K562 (cell line): ENCODE measurements at regions not wholly inside any gene's neighbourhood (a gene's known extent, or its start where the extent isn't known, plus 50 kb on each side); places are given as distances from the start of the nearest gene placed in this dataset.
A peak's percentile ranks its signal among the peaks of the same experiment; 100 is the strongest.

Source experiments
- CBX1 ChIP-seq: sonication (generic); IDR thresholded peaks from 2 replicates; pipeline ENCODE4 v1.6.1; 2016; ENCODE audit warnings: antibody characterized with exemption, low read depth, mild to moderate bottlenecking
- ETS2 ChIP-seq: IDR thresholded peaks from 2 replicates; pipeline ENCODE4 v1.6.1; 2016; ENCODE audit warnings: borderline replicate concordance, missing genetic modification characterization, mild to moderate bottlenecking, moderate library complexity, missing compliant biosample characterization; ENCODE audit not compliant: poor library complexity, severe bottlenecking
- ETV6 ChIP-seq, 3 experiments: fragments of 150-350 bp in 1 of 3; sonication (generic) in 1 of 3; formaldehyde crosslinking in 1 of 3; IDR thresholded peaks; 2 replicates each; pipeline versions ENCODE4 v1.6.1 to v1.8.0; 2014 to 2022; ENCODE audit warnings: borderline replicate concordance in 2 of 3, low read depth in 2 of 3, antibody characterized with exemption in 1 of 3, low read length in 1 of 3, mild to moderate bottlenecking in 1 of 3, missing genetic modification reagents in 1 of 3
- GTF2F1 ChIP-seq: IDR thresholded peaks from 2 replicates; pipeline ENCODE4 v1.6.1; 2011; ENCODE audit warnings: low read depth, low read length, improper control_type of control experiment
- HDAC2 ChIP-seq: fragments of 450-650 bp; IDR thresholded peaks from 2 replicates; pipeline ENCODE4 v1.6.1; 2016; ENCODE audit warnings: mild to moderate bottlenecking
- JUNB ChIP-seq: fragments of 450-650 bp; formaldehyde crosslinking; conservative IDR thresholded peaks from 2 replicates; pipeline ENCODE4 v1.4.0; 2020; ENCODE audit warnings: mild to moderate bottlenecking
- MYC ChIP-seq, 2 experiments: fragments of 250-450 bp in 1 of 2; sonication (Bioruptor Pico) in 1 of 2; IDR thresholded peaks; 2 replicates each; pipeline versions ENCODE4 v1.5.1 to v1.6.1; 2012 to 2021; ENCODE audit warnings: low read depth in 2 of 2, borderline replicate concordance in 1 of 2, improper control_type of control experiment in 1 of 2, low read length in 1 of 2, mild to moderate bottlenecking in 1 of 2, moderate library complexity in 1 of 2
- OTX1 ChIP-seq: fragments of 450-650 bp; formaldehyde crosslinking; IDR thresholded peaks from 2 replicates; pipeline ENCODE4 v1.4.0; 2022; ENCODE audit warnings: mild to moderate bottlenecking
- PHB2 ChIP-seq: fragments of 450-650 bp; IDR thresholded peaks from 2 replicates; pipeline ENCODE4 v1.6.1; 2017; ENCODE audit warnings: low read depth
- RAD21 ChIP-seq, 2 experiments: fragments of 250-450 bp in 1 of 2; fragments of 450-650 bp in 1 of 2; sonication (Bioruptor Pico) in 1 of 2; formaldehyde crosslinking in 1 of 2; IDR thresholded peaks in 1 of 2; conservative IDR thresholded peaks in 1 of 2; 2 replicates each; pipeline versions ENCODE4 v1.4.0 to v1.8.0; 2020 to 2022; ENCODE audit warnings: mild to moderate bottlenecking in 2 of 2, moderate library complexity in 1 of 2
- RAD51 ChIP-seq: fragments of 450-650 bp; IDR thresholded peaks from 2 replicates; pipeline ENCODE4 v1.7.1; 2016; ENCODE audit warnings: low read depth, mild to moderate bottlenecking, borderline replicate concordance
- SMARCA5 ChIP-seq: fragments of 450-650 bp; IDR thresholded peaks from 2 replicates; pipeline ENCODE4 v1.6.1; 2016
- TCF7 ChIP-seq: sonication (generic); IDR thresholded peaks from 2 replicates; pipeline ENCODE4 v1.6.1; 2016; ENCODE audit warnings: antibody characterized with exemption, borderline replicate concordance
- TSC22D4 ChIP-seq: fragments of 450-650 bp; IDR thresholded peaks from 2 replicates; pipeline ENCODE4 v1.6.1; 2016; ENCODE audit warnings: missing genetic modification characterization, missing biosample characterization, control low read depth
- YBX1 ChIP-seq: fragments of 450-650 bp; IDR thresholded peaks from 2 replicates; pipeline ENCODE4 v1.7.1; 2016; ENCODE audit warnings: mild to moderate bottlenecking
- TF ChIP-seq, protein P1 (sequence below): fragments of 250-450 bp; sonication (Bioruptor Pico); IDR thresholded peaks from 2 replicates; pipeline ENCODE4 v1.8.0; 2022; ENCODE audit warnings: inconsistent platforms, mild to moderate bottlenecking, moderate library complexity, borderline replicate concordance
- TF ChIP-seq, protein P2 (sequence below): IDR thresholded peaks from 3 replicates; pipeline ENCODE4 v1.6.1; 2011; ENCODE audit warnings: borderline replicate concordance, mild to moderate bottlenecking, moderate library complexity; ENCODE audit not compliant: insufficient read length; ENCODE audit errors: extremely low read depth

DNA sequence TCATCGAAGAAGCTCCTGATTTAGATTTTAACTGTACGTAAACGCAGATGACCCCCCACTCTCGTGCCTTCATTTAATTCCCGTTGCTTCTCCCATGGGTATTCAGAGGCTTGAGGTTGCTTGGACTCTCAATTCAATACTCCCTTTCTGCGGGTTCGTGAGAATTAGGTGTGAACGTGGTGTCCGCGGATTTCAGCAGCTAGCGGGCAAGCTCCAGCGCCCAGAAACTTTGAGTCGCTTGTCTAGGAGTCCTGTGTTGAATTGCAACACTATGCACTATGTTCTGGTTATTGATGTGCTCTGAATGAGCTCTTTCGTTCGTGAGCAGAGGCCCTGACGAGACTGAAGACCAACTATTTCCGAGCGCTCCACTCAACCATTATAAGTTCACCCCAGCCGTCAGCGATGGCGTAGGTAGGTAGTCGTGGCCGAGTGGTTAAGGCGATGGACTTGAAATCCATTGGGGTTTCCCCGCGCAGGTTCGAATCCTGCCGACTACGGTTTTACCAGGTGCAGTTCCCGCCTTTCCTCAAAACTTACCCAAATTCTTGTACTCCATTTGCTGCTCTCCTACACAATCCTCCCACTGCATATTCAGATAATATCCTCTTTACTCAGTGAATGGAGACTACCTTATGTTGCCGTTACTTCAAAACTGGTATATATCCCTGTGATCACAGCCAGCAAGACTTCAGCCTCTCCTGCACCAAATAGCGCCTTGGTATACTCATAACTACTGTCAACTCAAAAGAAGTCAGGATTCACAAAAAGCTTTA lies 72.6 kb upstream of the ZNF184 start (continued):
- TF ChIP-seq CBX1 (peak; percentile 87; the same call in 1 of the 2 replicates), GTF2F1 (peak; percentile 72; the same call in 1 of the 2 replicates), HDAC2 (peak; percentile 63; the same call in 1 of the 2 replicates), RAD51 (no peak), TSC22D4 (no peak), ETS2 (tag) (no peak), PHB2 (no peak), MYC (IDR thresholded peaks at IDR 0.05; ENCODE audit: low read depth, low read length) (no peak), MYC (CRISPR knock-in tag; IDR thresholded peaks at IDR 0.05; ENCODE audit: borderline replicate concordance, low read depth) (0 out of 2 replicates have a peak, but pooled peaks have one; percentile 45), ETV6 (IDR thresholded peaks at IDR 0.05; ENCODE audit: borderline replicate concordance in 1 of 2, low read depth in 2 of 2, low read length in 1 of 2) (0 out of 4 replicates have a peak, but pooled peaks of 1 of the 2 experiments have one; percentile 35), ETV6 (CRISPR knock-in tag; IDR thresholded peaks at IDR 0.05; ENCODE audit: borderline replicate concordance) (0 out of 2 replicates have a peak, but pooled peaks have one; percentile 66), YBX1 (no peak), JUNB (no peak), OTX1 (CRISPR knock-in tag) (no peak), SMARCA5 (peak; percentile 41; the same call in 1 of the 2 replicates), TCF7 (no peak), RAD21 (CRISPR knock-in tag; conservative IDR thresholded peaks at IDR 0.05 in 1 of 2, IDR thresholded peaks at IDR 0.05 in 1 of 2) (peak in 1 of 2 experiments; percentile 33; a peak in 1 of 4 replicates)
- TF ChIP-seq, protein P1, sequence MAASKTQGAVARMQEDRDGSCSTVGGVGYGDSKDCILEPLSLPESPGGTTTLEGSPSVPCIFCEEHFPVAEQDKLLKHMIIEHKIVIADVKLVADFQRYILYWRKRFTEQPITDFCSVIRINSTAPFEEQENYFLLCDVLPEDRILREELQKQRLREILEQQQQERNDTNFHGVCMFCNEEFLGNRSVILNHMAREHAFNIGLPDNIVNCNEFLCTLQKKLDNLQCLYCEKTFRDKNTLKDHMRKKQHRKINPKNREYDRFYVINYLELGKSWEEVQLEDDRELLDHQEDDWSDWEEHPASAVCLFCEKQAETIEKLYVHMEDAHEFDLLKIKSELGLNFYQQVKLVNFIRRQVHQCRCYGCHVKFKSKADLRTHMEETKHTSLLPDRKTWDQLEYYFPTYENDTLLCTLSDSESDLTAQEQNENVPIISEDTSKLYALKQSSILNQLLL (CRISPR knock-in tag) = no peak
- TF ChIP-seq, protein P2, sequence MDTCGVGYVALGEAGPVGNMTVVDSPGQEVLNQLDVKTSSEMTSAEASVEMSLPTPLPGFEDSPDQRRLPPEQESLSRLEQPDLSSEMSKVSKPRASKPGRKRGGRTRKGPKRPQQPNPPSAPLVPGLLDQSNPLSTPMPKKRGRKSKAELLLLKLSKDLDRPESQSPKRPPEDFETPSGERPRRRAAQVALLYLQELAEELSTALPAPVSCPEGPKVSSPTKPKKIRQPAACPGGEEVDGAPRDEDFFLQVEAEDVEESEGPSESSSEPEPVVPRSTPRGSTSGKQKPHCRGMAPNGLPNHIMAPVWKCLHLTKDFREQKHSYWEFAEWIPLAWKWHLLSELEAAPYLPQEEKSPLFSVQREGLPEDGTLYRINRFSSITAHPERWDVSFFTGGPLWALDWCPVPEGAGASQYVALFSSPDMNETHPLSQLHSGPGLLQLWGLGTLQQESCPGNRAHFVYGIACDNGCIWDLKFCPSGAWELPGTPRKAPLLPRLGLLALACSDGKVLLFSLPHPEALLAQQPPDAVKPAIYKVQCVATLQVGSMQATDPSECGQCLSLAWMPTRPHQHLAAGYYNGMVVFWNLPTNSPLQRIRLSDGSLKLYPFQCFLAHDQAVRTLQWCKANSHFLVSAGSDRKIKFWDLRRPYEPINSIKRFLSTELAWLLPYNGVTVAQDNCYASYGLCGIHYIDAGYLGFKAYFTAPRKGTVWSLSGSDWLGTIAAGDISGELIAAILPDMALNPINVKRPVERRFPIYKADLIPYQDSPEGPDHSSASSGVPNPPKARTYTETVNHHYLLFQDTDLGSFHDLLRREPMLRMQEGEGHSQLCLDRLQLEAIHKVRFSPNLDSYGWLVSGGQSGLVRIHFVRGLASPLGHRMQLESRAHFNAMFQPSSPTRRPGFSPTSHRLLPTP = peak; percentile 96
